ENCODE measurements at regions not wholly inside any gene's neighbourhood (a gene's known extent, or its start where the extent isn't known, plus 50 kb on each side); places are given as distances from the start of the nearest gene placed in this dataset.

- ATAC-seq = no peak
- intact Hi-C loops (cut with micrococcal nuclease; ENCODE audit: unreplicated experiment) = no loop called here
- no peak for DNase-seq (ENCODE audit: low read depth, low spot score)
- Histone ChIP-seq H3K9ac (ENCODE audit: control insufficient read depth, insufficient read depth, low read length) (no peak overlapping the region), H3K79me2 (ENCODE audit: control insufficient read depth, insufficient read depth, low read length) (no peaks in the 10 kb centered on the region), H3K9me3 (replicated peaks; ENCODE audit: control insufficient read depth, insufficient read depth, low read length) (no peaks in the 10 kb centered on the region), H3K27ac (ENCODE audit: control insufficient read depth, insufficient read depth) (no peak overlapping the region), H3K27me3 (replicated peaks in 1 of 2; ENCODE audit: control insufficient read depth in 2 of 2, insufficient read depth in 2 of 2, low read length in 1 of 2) (no peaks in the 10 kb centered on the region), H2AFZ (ENCODE audit: control insufficient read depth, low read depth, low read length) (no peak overlapping the region), H3K4me1 (ENCODE audit: control insufficient read depth, insufficient read depth, low read length) (no peaks in the 10 kb centered on the region), H3K4me2 (ENCODE audit: control insufficient read depth, insufficient read depth) (no peak overlapping the region), H3K36me3 (ENCODE audit: control insufficient read depth in 2 of 2, insufficient read depth in 2 of 2, low read length in 1 of 2) (no peaks in the 10 kb centered on the region), H4K20me1 (ENCODE audit: control insufficient read depth, insufficient read depth) (no peaks in the 10 kb centered on the region), H3K4me3 (no peak overlapping the region)
- ChIA-PET RAD21 (ENCODE audit: unreplicated experiment) (no interaction called here), POLR2A (no interaction called here), SMC1A (ENCODE audit: uncharacterized antibody, unreplicated experiment) (interaction anchor here (0.9 kb wide), 1 partner anchor 33 kb away, joined by 3 read pairs; no protein-coding TSS in a partner anchor), CTCF (no interaction called here)
- in situ Hi-C loops (cut with MboI) = no loop called here
- no TSS peak for BruUV-seq (replicated peaks)
- FAIRE-seq = no peak
- TF ChIP-seq ELK1 (IDR thresholded peaks at IDR 0.05; ENCODE audit: low read depth, low read length) (no peak), MYB (IDR thresholded peaks at IDR 0.05; ENCODE audit: borderline replicate concordance, low read depth, low read length) (no peak), LARP7 (IDR thresholded peaks at IDR 0.05) (no peak), ZBED1 (IDR thresholded peaks at IDR 0.05; ENCODE audit: borderline replicate concordance) (no peak), SKIL (IDR thresholded peaks at IDR 0.05; ENCODE audit: low read depth, poor library complexity, severe bottlenecking) (no peak), NFXL1 (IDR thresholded peaks at IDR 0.05; ENCODE audit: borderline replicate concordance) (no peak), RCOR1 (conservative IDR thresholded peaks at IDR 0.05; ENCODE audit: low read depth, low read length) (no peak), IKZF1 (conservative IDR thresholded peaks at IDR 0.05) (no peak), POLR2AphosphoS2 (IDR thresholded peaks at IDR 0.05; ENCODE audit: low read depth, low read length) (no peak), NR2C2 (IDR thresholded peaks at IDR 0.05; ENCODE audit: borderline replicate concordance, control insufficient read depth, insufficient read length, low read depth) (no peak), SUZ12 (IDR thresholded peaks at IDR 0.05; ENCODE audit: unreplicated experiment) (no peak), BRCA1 (IDR thresholded peaks at IDR 0.05; ENCODE audit: low read depth, low read length) (no peak), ATF3 (IDR thresholded peaks at IDR 0.05; ENCODE audit: borderline replicate concordance, extremely low read depth, low read depth, low read length) (no peak), WRNIP1 (IDR thresholded peaks at IDR 0.05; ENCODE audit: borderline replicate concordance, low read depth, low read length) (no peak)
- TF ChIP-seq, protein P1, sequence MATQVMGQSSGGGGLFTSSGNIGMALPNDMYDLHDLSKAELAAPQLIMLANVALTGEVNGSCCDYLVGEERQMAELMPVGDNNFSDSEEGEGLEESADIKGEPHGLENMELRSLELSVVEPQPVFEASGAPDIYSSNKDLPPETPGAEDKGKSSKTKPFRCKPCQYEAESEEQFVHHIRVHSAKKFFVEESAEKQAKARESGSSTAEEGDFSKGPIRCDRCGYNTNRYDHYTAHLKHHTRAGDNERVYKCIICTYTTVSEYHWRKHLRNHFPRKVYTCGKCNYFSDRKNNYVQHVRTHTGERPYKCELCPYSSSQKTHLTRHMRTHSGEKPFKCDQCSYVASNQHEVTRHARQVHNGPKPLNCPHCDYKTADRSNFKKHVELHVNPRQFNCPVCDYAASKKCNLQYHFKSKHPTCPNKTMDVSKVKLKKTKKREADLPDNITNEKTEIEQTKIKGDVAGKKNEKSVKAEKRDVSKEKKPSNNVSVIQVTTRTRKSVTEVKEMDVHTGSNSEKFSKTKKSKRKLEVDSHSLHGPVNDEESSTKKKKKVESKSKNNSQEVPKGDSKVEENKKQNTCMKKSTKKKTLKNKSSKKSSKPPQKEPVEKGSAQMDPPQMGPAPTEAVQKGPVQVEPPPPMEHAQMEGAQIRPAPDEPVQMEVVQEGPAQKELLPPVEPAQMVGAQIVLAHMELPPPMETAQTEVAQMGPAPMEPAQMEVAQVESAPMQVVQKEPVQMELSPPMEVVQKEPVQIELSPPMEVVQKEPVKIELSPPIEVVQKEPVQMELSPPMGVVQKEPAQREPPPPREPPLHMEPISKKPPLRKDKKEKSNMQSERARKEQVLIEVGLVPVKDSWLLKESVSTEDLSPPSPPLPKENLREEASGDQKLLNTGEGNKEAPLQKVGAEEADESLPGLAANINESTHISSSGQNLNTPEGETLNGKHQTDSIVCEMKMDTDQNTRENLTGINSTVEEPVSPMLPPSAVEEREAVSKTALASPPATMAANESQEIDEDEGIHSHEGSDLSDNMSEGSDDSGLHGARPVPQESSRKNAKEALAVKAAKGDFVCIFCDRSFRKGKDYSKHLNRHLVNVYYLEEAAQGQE (IDR thresholded peaks at IDR 0.05; ENCODE audit: low read depth, low read length) = no peak
- TF ChIP-seq, protein P2, sequence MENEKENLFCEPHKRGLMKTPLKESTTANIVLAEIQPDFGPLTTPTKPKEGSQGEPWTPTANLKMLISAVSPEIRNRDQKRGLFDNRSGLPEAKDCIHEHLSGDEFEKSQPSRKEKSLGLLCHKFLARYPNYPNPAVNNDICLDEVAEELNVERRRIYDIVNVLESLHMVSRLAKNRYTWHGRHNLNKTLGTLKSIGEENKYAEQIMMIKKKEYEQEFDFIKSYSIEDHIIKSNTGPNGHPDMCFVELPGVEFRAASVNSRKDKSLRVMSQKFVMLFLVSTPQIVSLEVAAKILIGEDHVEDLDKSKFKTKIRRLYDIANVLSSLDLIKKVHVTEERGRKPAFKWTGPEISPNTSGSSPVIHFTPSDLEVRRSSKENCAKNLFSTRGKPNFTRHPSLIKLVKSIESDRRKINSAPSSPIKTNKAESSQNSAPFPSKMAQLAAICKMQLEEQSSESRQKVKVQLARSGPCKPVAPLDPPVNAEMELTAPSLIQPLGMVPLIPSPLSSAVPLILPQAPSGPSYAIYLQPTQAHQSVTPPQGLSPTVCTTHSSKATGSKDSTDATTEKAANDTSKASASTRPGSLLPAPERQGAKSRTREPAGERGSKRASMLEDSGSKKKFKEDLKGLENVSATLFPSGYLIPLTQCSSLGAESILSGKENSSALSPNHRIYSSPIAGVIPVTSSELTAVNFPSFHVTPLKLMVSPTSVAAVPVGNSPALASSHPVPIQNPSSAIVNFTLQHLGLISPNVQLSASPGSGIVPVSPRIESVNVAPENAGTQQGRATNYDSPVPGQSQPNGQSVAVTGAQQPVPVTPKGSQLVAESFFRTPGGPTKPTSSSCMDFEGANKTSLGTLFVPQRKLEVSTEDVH (IDR thresholded peaks at IDR 0.05; ENCODE audit: low read depth, partially characterized antibody) = no peak
These were observed 100.8 kb downstream of the DCK start for GRCh38 chr4:71094201-71094600.
